Loucy (cell line): ENCODE measurements at regions not wholly inside any gene's neighbourhood (a gene's known extent, or its start where the extent isn't known, plus 50 kb on each side); places are given as distances from the start of the nearest gene placed in this dataset.
"Not testable (repeated sequence)": the region's sequence is repeated elsewhere in the genome, so short reads cannot be mapped to it uniquely, and the experiment has no call there.

Source experiments
- H2AFZ ChIP-seq: fragments of 200-600 bp; sonication (generic); 2 replicates; pipeline ENCODE4 v1.6.0; 2016; ENCODE audit warnings: antibody characterized with exemption, mild to moderate bottlenecking, low read length, moderate library complexity
- H3F3A ChIP-seq: fragments of 200-600 bp; 2 replicates; pipeline ENCODE4 v1.6.0; 2016; ENCODE audit warnings: antibody characterized with exemption, low read depth, mild to moderate bottlenecking
- H3K27me3 ChIP-seq: fragments of 200-600 bp; sonication (generic); 2 replicates; pipeline ENCODE4 v1.6.1; 2014; ENCODE audit warnings: low read length, mild to moderate bottlenecking; ENCODE audit not compliant: insufficient read depth, poor library complexity, severe bottlenecking
- H3K36me3 ChIP-seq: fragments of 200-600 bp; sonication (generic); 2 replicates; pipeline ENCODE4 v1.6.1; 2016; ENCODE audit warnings: low read length; ENCODE audit not compliant: insufficient read depth
- H3K4me1 ChIP-seq: fragments of 200-600 bp; sonication (generic); 2 replicates; pipeline ENCODE4 v1.5.1; 2014; ENCODE audit warnings: low read length, mild to moderate bottlenecking; ENCODE audit not compliant: insufficient read depth, poor library complexity, severe bottlenecking
- H3K4me2 ChIP-seq: fragments of 200-600 bp; sonication (generic); 2 replicates; pipeline ENCODE4 v1.6.0; 2014; ENCODE audit warnings: antibody characterized with exemption, low read length, low read depth, mild to moderate bottlenecking; ENCODE audit not compliant: poor library complexity, severe bottlenecking
- H3K4me3 ChIP-seq: fragments of 200-600 bp; sonication (generic); 2 replicates; pipeline ENCODE4 v1.5.1; 2014; ENCODE audit warnings: low read length, mild to moderate bottlenecking, mixed read lengths; ENCODE audit not compliant: poor library complexity, severe bottlenecking
- H3K79me2 ChIP-seq: fragments of 200-600 bp; sonication (generic); 2 replicates; pipeline ENCODE4 v1.6.1; 2014; ENCODE audit warnings: low read length; ENCODE audit not compliant: insufficient read depth
- H3K9ac ChIP-seq: fragments of 200-600 bp; sonication (generic); 2 replicates; pipeline ENCODE4 v1.6.0; 2014; ENCODE audit warnings: mild to moderate bottlenecking, low read depth, low read length, moderate library complexity; ENCODE audit not compliant: poor library complexity, severe bottlenecking
- H3K9me2 ChIP-seq: fragments of 200-600 bp; sonication (generic); replicated peaks from 2 replicates; pipeline ENCODE4 v1.6.1; 2016; ENCODE audit warnings: low read depth, low read length, mixed read lengths
- H3K9me3 ChIP-seq: fragments of 200-600 bp; sonication (generic); 2 replicates; pipeline ENCODE4 v1.6.1; 2014; ENCODE audit warnings: mild to moderate bottlenecking, antibody characterized with exemption, low read length, low read depth; ENCODE audit not compliant: insufficient read depth
- H4K20me1 ChIP-seq: fragments of 200-600 bp; sonication (generic); 2 replicates; pipeline ENCODE4 v1.6.0; 2014; ENCODE audit warnings: antibody characterized with exemption, low read length, mild to moderate bottlenecking; ENCODE audit not compliant: insufficient read depth, poor library complexity, severe bottlenecking
- CTCF ChIP-seq: fragments of 200-600 bp; sonication (generic); conservative IDR thresholded peaks from 2 replicates; pipeline ENCODE4 v1.5.1; 2014; ENCODE audit warnings: mild to moderate bottlenecking, antibody characterized with exemption, low read length
- EZH2phosphoT487 ChIP-seq: fragments of 200-600 bp; IDR thresholded peaks from 2 replicates; pipeline ENCODE4 v1.6.1; 2018; ENCODE audit warnings: antibody characterized with exemption, mild to moderate bottlenecking, moderate library complexity, borderline replicate concordance

GRCh38 chr5:62097361-62097760, 208.6 kb upstream of the KIF2A start:
- TF ChIP-seq CTCF (no peak), EZH2phosphoT487 (no peak)
- Histone ChIP-seq H3K27me3 (no peaks in the 10 kb centered on the region), H3K4me1 (peaks cover 55% of the 10 kb centered on the region), H3F3A (peaks cover 3% of the 10 kb centered on the region; the same call in 1 of the 2 replicates), H2AFZ (no peak overlapping the region), H4K20me1 (no peaks in the 10 kb centered on the region), H3K4me3 (no peak overlapping the region), H3K36me3 (no peaks in the 10 kb centered on the region), H3K9me3 (no peaks in the 10 kb centered on the region), H3K9me2 (no peaks in the 10 kb centered on the region), H3K4me2 (no peak overlapping the region), H3K79me2 (no peaks in the 10 kb centered on the region), H3K9ac (no peak overlapping the region)

GRCh38 chr5:62100201-62100600, 205.8 kb upstream of the KIF2A start:
- Histone ChIP-seq H3K4me1 (peaks cover 27% of the 10 kb centered on the region), H3K9me3 (no peaks in the 10 kb centered on the region), H3K27me3 (no peaks in the 10 kb centered on the region), H4K20me1 (no peaks in the 10 kb centered on the region), H2AFZ (no peak overlapping the region), H3K4me3 (no peak overlapping the region), H3K4me2 (no peak overlapping the region), H3K79me2 (no peaks in the 10 kb centered on the region), H3F3A (peaks cover 3% of the 10 kb centered on the region; the same call in 1 of the 2 replicates), H3K9ac (no peak overlapping the region), H3K36me3 (no peaks in the 10 kb centered on the region), H3K9me2 (no peaks in the 10 kb centered on the region)
- TF ChIP-seq EZH2phosphoT487 (no peak), CTCF (no peak)

GRCh38 chr5:62103863-62104262, 202.1 kb upstream of the KIF2A start:
- H3K79me2 ChIP-seq, H2AFZ ChIP-seq, H3K4me1 ChIP-seq, H3K27me3 ChIP-seq, H3K4me3 ChIP-seq, H3K9me2 ChIP-seq, H3K4me2 ChIP-seq, H3K36me3 ChIP-seq, H4K20me1 ChIP-seq, H3K9ac ChIP-seq, H3K9me3 ChIP-seq, H3F3A ChIP-seq: not testable (repeated sequence)

- H3K9ac ChIP-seq, result no peak overlapping the region
- H3K27me3 ChIP-seq, result no peaks in the 10 kb centered on the region
- H3K36me3 ChIP-seq, result no peaks in the 10 kb centered on the region
- H3K79me2 ChIP-seq, result no peaks in the 10 kb centered on the region
- no peak overlapping the region for H3K4me2 ChIP-seq
- H4K20me1 ChIP-seq, result no peaks in the 10 kb centered on the region
- no peak overlapping the region for H3K4me3 ChIP-seq
- H2AFZ ChIP-seq, result no peak overlapping the region
- H3K9me3 ChIP-seq, result no peaks in the 10 kb centered on the region
- H3F3A ChIP-seq, result no peaks in the 10 kb centered on the region
- no peaks in the 10 kb centered on the region for H3K9me2 ChIP-seq
- no peak for TF ChIP-seq EZH2phosphoT487
- no peak for TF ChIP-seq CTCF
- no peaks in the 10 kb centered on the region for H3K4me1 ChIP-seq
Observed at GRCh38 chr5:62111428-62111827, 194.6 kb upstream of the KIF2A start.
